Cardiac muscle cell (in vitro differentiated cells and primary cell): ENCODE measurements at regions not wholly inside any gene's neighbourhood (a gene's known extent, or its start where the extent isn't known, plus 50 kb on each side); places are given as distances from the start of the nearest gene placed in this dataset.
A peak's percentile ranks its signal among the peaks of the same experiment; 100 is the strongest.

Source experiments
- DNase-seq, 2 donors: peaks; one replicate each; pipeline versions ENCODE4 v3.0.0 to v3.0.0-alpha.2; 2010 to 2017; ENCODE audit warnings: low read depth in 1 of 2, low spot score in 1 of 2
- H3K27ac ChIP-seq: fragments of 200-600 bp; sonication (generic); 2 replicates; pipeline ENCODE4 v1.5.1; 2016
- H3K27me3 ChIP-seq: fragments of 200-600 bp; sonication (generic); 2 replicates; pipeline ENCODE4 v1.6.0; 2016; ENCODE audit warnings: control low read depth
- H3K36me3 ChIP-seq: fragments of 200-600 bp; sonication (generic); 2 replicates; pipeline ENCODE4 v1.5.1; 2016; ENCODE audit warnings: control low read depth
- H3K4me1 ChIP-seq: fragments of 200-600 bp; sonication (generic); 2 replicates; pipeline ENCODE4 v1.8.1; 2017; ENCODE audit warnings: low read depth, mild to moderate bottlenecking, mixed run types
- H3K4me3 ChIP-seq: fragments of 200-600 bp; sonication (generic); 2 replicates; pipeline ENCODE4 v1.5.1; 2016; ENCODE audit warnings: mild to moderate bottlenecking
- H3K9me3 ChIP-seq: fragments of 200-600 bp; sonication (generic); 2 replicates; pipeline ENCODE4 v1.5.1; 2017; ENCODE audit warnings: low read depth, mild to moderate bottlenecking, control low read depth
- CTCF ChIP-seq: IDR thresholded peaks from 2 replicates; pipeline ENCODE4 v1.5.1; 2012; ENCODE audit warnings: low read depth, mild to moderate bottlenecking, low read length

- Histone ChIP-seq H3K27ac (no peak overlapping the region), H3K9me3 (no peaks in the 10 kb centered on the region), H3K4me1 (peaks cover 5% of the 10 kb centered on the region), H3K4me3 (no peak overlapping the region), H3K27me3 (no peaks in the 10 kb centered on the region), H3K36me3 (no peaks in the 10 kb centered on the region)
- no peak for DNase-seq
- no peak for TF ChIP-seq CTCF
These were observed 218.9 kb upstream of the CDKN3 start for GRCh38 chr14:54177641-54178621.

- H3K27me3 ChIP-seq = no peaks in the 10 kb centered on the region
- TF ChIP-seq CTCF = no peak
- DNase-seq = peak in 1 of 2 donors; percentile 43
- H3K4me1 ChIP-seq = peaks cover 10% of the 10 kb centered on the region
- no peaks in the 10 kb centered on the region for H3K36me3 ChIP-seq
- no peak overlapping the region for H3K27ac ChIP-seq
- H3K4me3 ChIP-seq = no peak overlapping the region
- no peaks in the 10 kb centered on the region for H3K9me3 ChIP-seq
These were observed 214.3 kb upstream of the CDKN3 start for GRCh38 chr14:54182419-54183045.

GRCh38 chr14:54186821-54187763, 209.7 kb upstream of the CDKN3 start:
- peak in 1 of 2 donors; percentile 21 for DNase-seq
- Histone ChIP-seq H3K27ac (peak overlapping the region; percentile 11), H3K36me3 (no peaks in the 10 kb centered on the region), H3K27me3 (no peaks in the 10 kb centered on the region), H3K4me1 (peaks cover 6% of the 10 kb centered on the region), H3K4me3 (no peak overlapping the region), H3K9me3 (no peaks in the 10 kb centered on the region)
- TF ChIP-seq CTCF = no peak

- Histone ChIP-seq H3K27me3 (no peaks in the 10 kb centered on the region), H3K36me3 (no peaks in the 10 kb centered on the region), H3K27ac (no peak overlapping the region), H3K4me3 (no peak overlapping the region), H3K4me1 (peaks cover 6% of the 10 kb centered on the region), H3K9me3 (no peaks in the 10 kb centered on the region)
- no peak for TF ChIP-seq CTCF
- DNase-seq = no peak
These were observed 208.6 kb upstream of the CDKN3 start for GRCh38 chr14:54188064-54188666.

- no peak overlapping the region for H3K4me3 ChIP-seq
- no peaks in the 10 kb centered on the region for H3K9me3 ChIP-seq
- peaks cover 6% of the 10 kb centered on the region for H3K4me1 ChIP-seq
- H3K27me3 ChIP-seq = no peaks in the 10 kb centered on the region
- no peak overlapping the region for H3K27ac ChIP-seq
- no peaks in the 10 kb centered on the region for H3K36me3 ChIP-seq
- DNase-seq = no peak
- TF ChIP-seq CTCF = no peak
These were observed 207.5 kb upstream of the CDKN3 start for GRCh38 chr14:54189333-54189732.
